ENCODE measurements at regions not wholly inside any gene's neighbourhood (a gene's known extent, or its start where the extent isn't known, plus 50 kb on each side); places are given as distances from the start of the nearest gene placed in this dataset.

GRCh38 chr1:199719156-199719842 is 308.2 kb upstream of the NR5A2 start:
- TF ChIP-seq CTCF (IDR thresholded peaks at IDR 0.05) (no peak), EP300 (IDR thresholded peaks at IDR 0.05) (no peak), POLR2A (IDR thresholded peaks at IDR 0.05) (no peak), POLR2AphosphoS5 (IDR thresholded peaks at IDR 0.05) (no peak)

Measured in suprapubic skin (tissue), 4 donors.